ENCODE measurements at regions not wholly inside any gene's neighbourhood (a gene's known extent, or its start where the extent isn't known, plus 50 kb on each side); places are given as distances from the start of the nearest gene placed in this dataset.
A peak's percentile ranks its signal among the peaks of the same experiment; 100 is the strongest.

GRCh38 chrX:39821709-39822095, 276.1 kb downstream of the BCOR start:
- no peak for DNase-seq

GRCh38 chrX:39822133-39822748, 275.5 kb downstream of the BCOR start:
- no peak for DNase-seq

- no peak for DNase-seq
These were observed 274.3 kb downstream of the BCOR start for GRCh38 chrX:39823424-39823823.

GRCh38 chrX:39823854-39824253, 273.9 kb downstream of the BCOR start:
- DNase-seq: no peak

DNA sequence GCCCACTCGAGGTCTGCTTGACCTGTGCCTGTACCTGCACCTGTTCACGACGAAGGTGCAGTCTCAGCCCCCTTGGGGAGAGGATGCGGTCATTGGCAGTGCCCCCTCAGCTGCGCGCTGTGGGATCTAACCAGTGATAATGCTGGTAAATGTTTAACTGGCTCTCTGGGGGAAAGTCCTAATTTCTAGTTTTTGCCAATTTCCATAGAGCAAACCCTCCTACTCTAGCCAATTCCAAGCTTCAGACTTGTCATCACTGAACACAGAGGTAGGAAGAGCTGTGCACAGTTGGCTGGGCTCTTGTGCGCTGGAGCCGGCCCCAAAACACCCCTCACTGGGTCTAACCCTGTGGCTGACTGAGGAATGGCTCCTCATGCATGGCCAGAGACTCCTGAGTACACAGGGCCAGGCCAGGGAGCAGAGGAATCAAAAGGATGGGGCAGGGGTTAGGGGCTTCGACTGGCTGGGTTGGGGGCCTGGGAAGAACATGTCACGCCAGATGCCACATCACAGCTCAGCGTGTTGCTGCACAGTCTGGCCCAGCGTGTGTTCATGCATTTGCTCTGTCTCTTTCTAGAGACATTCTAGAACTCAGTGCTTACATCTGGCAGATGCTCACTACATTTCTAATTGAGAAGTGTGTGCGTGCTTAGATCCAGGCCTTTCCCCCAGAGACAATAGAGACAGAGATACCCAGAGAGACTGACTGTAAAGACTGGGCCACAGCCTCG, 270.8 kb downstream of the BCOR start:
- peak; percentile 34 for DNase-seq

- DNase-seq: no peak
These were observed 269.8 kb downstream of the BCOR start for GRCh38 chrX:39827951-39828350.

DNA sequence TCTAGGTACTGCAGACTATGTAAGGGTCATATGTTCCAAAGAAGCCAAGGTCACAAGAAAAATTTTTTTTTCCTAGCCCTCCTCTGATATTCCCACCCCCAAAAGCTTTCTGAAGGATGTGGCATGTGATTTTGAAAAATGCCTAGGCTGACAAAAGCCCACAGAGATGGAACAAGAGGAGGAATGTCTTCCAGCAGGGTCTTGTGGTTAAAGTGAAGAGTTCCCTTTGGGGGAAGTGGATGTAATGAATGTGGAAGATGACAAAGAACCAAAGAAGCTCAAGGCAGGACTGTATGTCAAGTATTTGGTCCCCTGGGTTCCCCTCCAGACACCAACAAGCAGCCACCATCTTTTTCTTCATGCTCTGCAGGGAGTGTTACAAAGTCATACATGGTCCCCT, 268.8 kb downstream of the BCOR start:
- DNase-seq: no peak

DNA sequence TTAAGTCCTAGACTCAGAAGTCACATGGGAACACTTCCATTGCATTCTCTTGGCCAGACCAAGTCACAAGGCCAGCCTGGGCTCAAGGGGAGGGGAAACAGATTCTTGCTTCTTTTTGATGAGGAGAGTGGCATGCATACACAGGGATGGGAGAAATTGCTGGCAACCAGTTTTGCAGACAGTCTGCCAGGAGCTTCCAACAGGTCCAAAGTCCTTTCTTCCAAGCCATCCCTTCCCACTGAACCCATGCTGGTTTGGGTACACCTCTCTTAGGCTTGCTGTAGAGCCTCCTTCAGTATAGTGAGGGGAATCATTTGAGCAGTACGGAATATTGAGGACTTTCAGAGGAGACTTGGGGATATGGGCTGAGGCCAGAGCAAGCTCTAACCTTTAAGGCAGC, 267.8 kb downstream of the BCOR start:
- no peak for DNase-seq

- no peak for DNase-seq
These were observed 267.3 kb downstream of the BCOR start for GRCh38 chrX:39830414-39830813.

DNA sequence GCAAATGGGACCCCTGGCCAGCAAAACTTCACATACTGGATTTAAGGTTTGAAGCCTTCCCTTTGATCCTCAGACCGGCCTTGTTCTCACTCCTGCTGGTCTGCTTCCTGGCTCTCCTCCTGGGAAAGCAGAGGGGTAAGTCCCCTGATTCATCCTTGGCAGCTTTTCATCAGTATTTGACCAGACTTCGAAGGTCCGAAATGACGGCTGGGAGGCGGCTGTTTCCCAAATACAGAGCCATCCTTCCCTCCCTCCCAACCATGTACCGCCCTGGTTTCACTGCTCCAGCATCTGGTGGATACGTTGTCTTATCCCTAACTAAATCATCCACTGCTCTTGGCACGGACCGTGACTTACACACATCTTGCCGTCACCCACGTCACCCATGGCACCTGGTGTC, 265.5 kb downstream of the BCOR start:
- DNase-seq: no peak

- DNase-seq: no peak
These were observed 263.2 kb downstream of the BCOR start for GRCh38 chrX:39834600-39834999.

DNA sequence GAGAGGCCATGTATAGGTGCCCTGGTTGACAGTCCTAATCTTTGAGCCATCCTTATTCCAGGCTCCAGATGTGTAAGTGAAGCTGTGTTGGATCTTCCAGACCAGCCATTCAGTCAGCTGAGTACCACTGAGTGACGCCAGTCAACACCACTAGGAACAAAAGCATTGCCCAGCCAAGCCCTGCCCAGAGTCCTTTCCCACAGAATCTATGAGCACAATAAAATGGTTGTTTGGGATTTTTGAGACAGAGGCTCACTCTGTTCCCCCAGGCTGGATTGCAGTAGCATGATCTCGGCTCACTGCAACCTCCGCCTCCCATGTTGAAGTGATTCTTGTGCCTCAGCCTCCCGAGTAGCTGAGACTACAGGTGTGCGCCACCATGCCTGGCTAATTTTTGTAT, 262.5 kb downstream of the BCOR start:
- DNase-seq: no peak

DNA sequence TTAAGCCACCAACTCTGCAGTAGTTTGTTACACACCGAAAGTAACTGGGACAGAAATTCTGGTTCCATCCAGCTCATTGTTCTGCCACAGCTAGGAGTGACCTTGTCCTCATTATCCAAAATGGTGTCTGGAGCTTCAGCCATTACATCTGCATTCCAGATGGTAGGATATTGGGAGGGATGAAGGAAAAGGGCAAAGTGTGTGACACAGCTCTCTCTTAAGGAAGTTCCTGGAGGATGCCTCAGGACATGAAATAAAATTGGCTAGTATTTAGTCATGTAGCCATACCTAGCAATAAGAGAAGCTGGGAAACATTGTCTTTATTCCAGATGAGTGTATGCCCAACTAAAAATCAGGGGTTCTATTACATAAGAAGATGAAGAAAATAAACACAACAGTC, 262.0 kb downstream of the BCOR start:
- no peak for DNase-seq

DNA sequence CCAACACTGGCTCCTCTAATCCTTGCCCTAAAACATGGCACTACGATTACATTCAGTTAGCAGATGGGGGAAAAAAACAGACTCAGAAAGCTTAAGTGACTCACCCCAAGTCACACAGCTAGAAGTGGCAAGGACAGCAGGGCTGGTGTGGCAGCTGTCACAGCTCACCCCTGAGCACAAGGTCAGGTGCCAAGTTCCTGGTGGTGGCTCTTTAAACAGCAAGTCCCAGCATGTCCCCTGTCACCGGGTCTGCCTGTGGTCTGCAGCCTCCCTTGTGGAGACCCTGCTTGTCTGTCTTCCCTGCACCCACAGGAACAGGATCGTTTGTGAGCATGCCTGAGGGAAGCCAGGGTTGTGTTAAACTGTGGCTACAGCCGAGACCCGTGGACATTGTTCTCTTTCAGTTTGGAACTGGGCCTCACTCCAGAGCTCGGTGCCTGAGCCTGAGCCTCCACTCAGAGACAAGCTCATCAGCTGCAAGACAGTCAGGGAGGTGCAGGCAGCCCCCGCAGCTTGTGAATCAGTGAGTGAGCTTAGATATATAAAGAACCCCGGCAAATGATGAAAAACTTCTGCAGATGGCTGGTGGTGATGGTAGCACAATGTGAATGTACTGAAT, 260.8 kb downstream of the BCOR start:
- DNase-seq: peak; percentile 60

- no peak for DNase-seq
These were observed 260.1 kb downstream of the BCOR start for GRCh38 chrX:39837688-39838087.

- DNase-seq: no peak
These were observed 258.4 kb downstream of the BCOR start for GRCh38 chrX:39839371-39839770.

DNA sequence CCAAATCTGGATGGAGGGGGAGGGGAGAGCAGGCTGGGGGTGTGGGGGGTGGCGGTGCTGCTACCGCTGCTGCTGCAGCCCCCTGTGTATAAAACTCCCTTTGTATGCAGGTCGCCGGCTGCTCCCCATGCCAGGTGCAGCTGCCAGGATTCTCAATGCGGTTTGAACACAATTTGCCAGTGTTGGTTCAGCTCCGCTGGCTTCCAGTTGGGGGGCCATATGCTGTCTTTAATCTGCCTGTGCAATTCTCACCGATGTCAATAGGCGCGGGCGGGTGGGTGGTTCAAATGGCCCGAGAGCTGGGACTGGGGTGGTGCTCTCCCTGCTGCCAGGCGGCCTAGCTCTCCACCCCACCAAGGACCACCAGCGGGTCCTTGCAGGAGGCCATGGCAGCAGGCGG, 257.6 kb downstream of the BCOR start:
- peak; percentile 90 for DNase-seq

- DNase-seq: peak; percentile 66
These were observed 257.1 kb downstream of the BCOR start for GRCh38 chrX:39840581-39841093.

- DNase-seq: no peak
These were observed 256.2 kb downstream of the BCOR start for GRCh38 chrX:39841604-39842003.

GRCh38 chrX:39842281-39842973, 255.3 kb downstream of the BCOR start:
- no peak for DNase-seq

GRCh38 chrX:39843318-39843717, 254.4 kb downstream of the BCOR start:
- DNase-seq: no peak

- no peak for DNase-seq
These were observed 252.5 kb downstream of the BCOR start for GRCh38 chrX:39845233-39845632.

DNA sequence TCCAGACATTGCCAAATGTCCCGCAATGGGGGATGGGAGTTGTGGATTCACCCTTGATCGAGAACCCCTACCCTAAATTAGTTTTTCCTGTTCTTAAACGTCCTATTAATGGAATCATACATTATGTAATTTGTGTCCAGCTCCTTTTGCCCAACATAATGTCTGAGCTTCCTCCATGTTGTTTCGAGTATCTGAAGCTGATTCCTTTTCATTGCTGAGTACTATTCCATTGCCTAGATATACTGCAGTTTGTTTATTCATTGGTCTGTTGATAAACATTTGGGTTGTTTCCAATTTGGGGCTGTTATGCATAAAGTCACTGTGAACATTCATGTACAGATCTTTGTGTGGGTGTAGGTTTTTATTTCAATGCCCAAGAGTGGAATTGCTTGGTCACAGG, 251.3 kb downstream of the BCOR start:
- no peak for DNase-seq

- DNase-seq: no peak
These were observed 249.5 kb downstream of the BCOR start for GRCh38 chrX:39848243-39848642.
